RWPE1 (cell line): ENCODE measurements at regions not wholly inside any gene's neighbourhood (a gene's known extent, or its start where the extent isn't known, plus 50 kb on each side); places are given as distances from the start of the nearest gene placed in this dataset.

Experiments
- CTCF ChIA-PET: fragments of 350-600 bp; sonication (Branson Sonifier 250); formaldehyde crosslinking; extraction: SDS; loops from one replicate; lab custom pipeline; 2021; lab: Yijun Ruan, JAX
- POLR2A ChIA-PET: fragments of 400-600 bp; formaldehyde crosslinking; extraction: SDS; loops from one replicate; lab custom pipeline; 2020; ENCODE audit warnings: antibody characterized with exemption; ENCODE audit not compliant: low non-redundant PET; lab: Yijun Ruan, JAX
- DNase-seq: peaks from one replicate; pipeline ENCODE4 v3.0.0; 2012; ENCODE audit warnings: low spot score
- H3K27ac ChIP-seq: fragments of 450-650 bp; 2 replicates; pipeline ENCODE4 v1.5.1; 2017
- CTCF ChIP-seq: fragments of 450-650 bp; conservative IDR thresholded peaks from 2 replicates; pipeline ENCODE4 v1.5.1; 2017; ENCODE audit warnings: low read depth, mild to moderate bottlenecking

GRCh38 chr5:58025809-58026208 lies 434.1 kb downstream of the PLK2 start:
- POLR2A ChIA-PET = no interaction called here
- no peak for DNase-seq
- no peak overlapping the region for H3K27ac ChIP-seq
- TF ChIP-seq CTCF = no peak
- CTCF ChIA-PET = no interaction called here

- H3K27ac ChIP-seq = no peak overlapping the region
- ChIA-PET POLR2A (no interaction called here), CTCF (interaction anchor here (0.5 to 1.2 kb wide), 3 partner anchors 36 to 439 kb away, joined by 3 to 4 read pairs (median 3); no protein-coding TSS in a partner anchor)
- no peak for DNase-seq
- no peak for TF ChIP-seq CTCF
Observed at GRCh38 chr5:58024151-58024550, 435.7 kb downstream of the PLK2 start.

- POLR2A ChIA-PET = no interaction called here
- no peak for TF ChIP-seq CTCF
- CTCF ChIA-PET = interaction anchor here (0.6 to 0.7 kb wide), 2 partner anchors 12 to 950 kb away, joined by 3 read pairs; no protein-coding TSS in a partner anchor
- no peak overlapping the region for H3K27ac ChIP-seq
- no peak for DNase-seq
Observed at GRCh38 chr5:58022055-58022454, 437.8 kb downstream of the PLK2 start.

GRCh38 chr5:58021466-58021865 lies 438.4 kb downstream of the PLK2 start:
- ChIA-PET CTCF (no interaction called here), POLR2A (no interaction called here)
- no peak overlapping the region for H3K27ac ChIP-seq
- no peak for TF ChIP-seq CTCF
- no peak for DNase-seq

GRCh38 chr5:58019614-58020013 lies 440.3 kb downstream of the PLK2 start:
- CTCF ChIA-PET = no interaction called here
- DNase-seq = no peak
- no peak for TF ChIP-seq CTCF
- POLR2A ChIA-PET = no interaction called here
- no peak overlapping the region for H3K27ac ChIP-seq

DNA sequence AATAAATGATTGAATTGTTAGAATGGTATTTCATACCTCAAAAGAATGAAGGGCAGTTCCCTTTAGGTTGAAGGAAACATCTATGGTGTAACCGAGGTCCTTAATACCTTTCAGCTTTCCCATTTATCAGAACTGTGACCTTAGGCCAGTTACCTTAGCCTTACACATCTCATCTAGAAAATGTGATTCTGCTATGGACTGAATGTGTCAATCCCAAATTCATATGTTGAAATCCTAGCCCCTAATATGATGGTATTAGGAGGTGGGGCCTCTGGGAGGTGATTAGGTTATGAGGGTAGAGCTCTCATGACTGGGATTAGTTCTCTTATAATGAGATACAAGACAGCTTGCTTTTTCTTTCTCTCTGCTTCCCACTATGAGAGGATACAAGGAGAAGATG lies 441.9 kb downstream of the PLK2 start:
- no peak for TF ChIP-seq CTCF
- POLR2A ChIA-PET = no interaction called here
- H3K27ac ChIP-seq = no peak overlapping the region
- CTCF ChIA-PET = no interaction called here
- no peak for DNase-seq
